ENCODE measurements at regions not wholly inside any gene's neighbourhood (a gene's known extent, or its start where the extent isn't known, plus 50 kb on each side); places are given as distances from the start of the nearest gene placed in this dataset.

- no peak for TF ChIP-seq GATA2 (IDR thresholded peaks at IDR 0.05; ENCODE audit: low read depth, low read length)
- no peak for TF ChIP-seq GATA3 (IDR thresholded peaks at IDR 0.05; ENCODE audit: low read depth, low read length)
These were observed 218.5 kb downstream of the KCNS3 start for GRCh38 chr2:18096836-18097405.

Measured in SH-SY5Y (cell line).